HG03521 (cell line): ENCODE measurements at regions not wholly inside any gene's neighbourhood (a gene's known extent, or its start where the extent isn't known, plus 50 kb on each side); places are given as distances from the start of the nearest gene placed in this dataset.
"Not testable (repeated sequence)": the region's sequence is repeated elsewhere in the genome, so short reads cannot be mapped to it uniquely, and the experiment has no call there.

Experiments
- ATAC-seq: cut with Tn5 transposase; IDR thresholded peaks from one replicate; pipeline ENCODE4 v1.9.1; 2021; ENCODE audit warnings: mild to moderate bottlenecking, moderate library complexity; ENCODE audit not compliant: unreplicated experiment

DNA sequence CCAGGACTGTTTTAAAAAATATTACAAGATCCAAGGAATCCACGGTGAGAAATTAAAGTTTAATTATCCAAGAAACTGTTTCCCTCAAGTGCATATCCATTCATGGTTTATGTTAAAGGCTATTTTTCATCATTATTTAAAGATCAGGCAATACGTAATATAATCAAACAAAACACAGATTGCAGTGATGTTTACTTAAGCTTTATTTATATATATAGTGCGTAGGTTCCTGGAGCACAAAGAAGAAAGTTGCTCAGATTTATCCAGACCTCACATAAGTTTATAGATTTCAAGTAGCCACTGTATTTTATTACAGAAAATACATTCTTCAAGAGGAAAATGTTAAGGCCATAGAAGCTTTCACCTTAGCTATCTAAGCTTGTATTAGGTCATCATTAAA lies 210.0 kb upstream of the KLF14 start:
- no peak for ATAC-seq

DNA sequence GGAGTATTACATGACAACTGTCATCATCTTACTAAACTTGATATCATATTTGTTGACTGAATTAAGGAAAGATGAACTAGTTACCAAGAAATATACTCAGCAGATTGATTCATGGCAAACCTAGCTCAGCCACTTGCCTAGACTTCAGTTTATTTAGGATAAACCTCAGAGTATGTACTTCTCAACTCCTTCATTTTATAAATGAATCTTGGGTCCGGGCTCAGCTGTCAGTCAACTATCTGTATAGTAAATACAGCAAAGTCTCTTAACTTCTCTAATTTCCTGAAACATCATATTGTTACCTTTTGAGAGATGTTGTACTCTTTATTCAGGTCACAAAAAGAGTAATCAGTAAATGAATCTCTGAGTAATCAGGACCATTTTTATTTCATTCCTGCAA lies 211.0 kb upstream of the KLF14 start:
- ATAC-seq = no peak

DNA sequence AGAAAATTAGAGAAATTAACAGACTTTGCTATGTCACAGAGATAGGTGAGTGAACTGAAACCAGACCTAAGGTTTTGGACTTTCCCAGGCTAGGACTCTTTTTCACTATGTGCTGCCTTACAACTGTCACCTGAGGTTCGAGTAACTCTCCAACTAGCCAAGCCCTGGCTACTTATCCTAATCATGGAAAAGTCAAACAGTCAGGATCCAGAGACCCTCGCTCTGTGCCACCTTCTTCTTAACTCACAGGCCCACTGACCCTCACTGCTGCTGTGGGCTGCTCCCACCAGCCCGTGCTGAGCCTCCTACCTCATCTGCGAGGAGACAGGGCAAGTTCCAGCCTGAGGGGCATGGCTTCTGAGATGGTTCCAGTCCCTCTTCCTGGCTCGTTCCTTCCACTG lies 211.4 kb upstream of the KLF14 start:
- no peak for ATAC-seq

DNA sequence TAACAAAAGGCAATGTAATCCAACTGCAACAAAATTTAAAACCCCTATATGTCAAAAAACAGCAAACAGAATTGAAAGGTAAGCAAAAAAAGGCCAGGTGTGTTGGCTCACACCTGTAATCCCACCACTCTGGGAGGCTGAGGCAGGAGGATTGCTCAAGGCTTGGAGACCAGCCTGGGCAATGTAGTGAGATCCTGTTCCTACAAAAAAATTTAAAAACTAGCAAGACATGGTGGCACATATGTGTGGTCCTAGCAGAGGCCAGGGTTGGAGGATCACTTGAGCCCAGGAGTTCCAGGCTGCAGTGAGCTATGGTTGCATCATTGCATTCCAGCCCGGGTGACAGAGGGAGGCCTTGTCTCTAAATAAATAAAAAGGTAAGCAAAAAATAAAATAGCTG lies 212.1 kb upstream of the KLF14 start:
- ATAC-seq = no peak

DNA sequence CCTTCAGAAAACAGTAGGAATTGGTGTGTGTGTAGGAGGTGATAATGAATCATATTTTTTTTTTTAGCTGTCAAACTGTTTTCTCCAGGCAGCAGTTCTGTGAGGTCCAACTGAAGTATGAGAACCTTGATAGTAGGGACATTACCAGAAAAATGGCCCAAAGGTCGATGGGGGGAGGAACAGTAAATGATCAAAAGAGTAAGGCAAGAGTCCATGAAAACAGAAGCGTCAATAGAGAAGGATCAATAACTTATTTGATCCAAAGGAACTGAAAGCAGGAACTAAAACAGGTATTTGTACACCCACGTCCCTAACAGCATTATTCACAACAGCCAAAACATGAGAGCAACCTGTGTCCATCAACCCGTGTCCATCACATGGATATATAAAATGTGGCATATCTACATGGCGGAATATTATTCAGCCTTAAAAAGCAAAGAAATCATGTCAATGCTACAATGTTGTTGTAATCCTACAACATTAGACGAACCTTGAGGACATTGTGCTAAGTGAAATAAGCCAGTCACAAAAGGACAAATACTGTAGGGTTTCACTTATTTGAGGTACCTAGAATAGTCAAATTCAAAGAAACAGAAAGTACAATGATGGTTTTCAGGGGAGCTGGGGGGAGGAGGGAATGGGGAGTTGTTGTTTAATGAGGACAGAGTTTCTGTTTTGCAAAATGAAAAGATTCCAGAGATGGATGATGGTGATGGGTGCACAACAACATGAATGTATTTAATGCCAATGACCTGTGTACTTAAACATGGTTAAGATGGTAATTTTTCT lies 214.0 kb upstream of the KLF14 start:
- no peak for ATAC-seq

DNA sequence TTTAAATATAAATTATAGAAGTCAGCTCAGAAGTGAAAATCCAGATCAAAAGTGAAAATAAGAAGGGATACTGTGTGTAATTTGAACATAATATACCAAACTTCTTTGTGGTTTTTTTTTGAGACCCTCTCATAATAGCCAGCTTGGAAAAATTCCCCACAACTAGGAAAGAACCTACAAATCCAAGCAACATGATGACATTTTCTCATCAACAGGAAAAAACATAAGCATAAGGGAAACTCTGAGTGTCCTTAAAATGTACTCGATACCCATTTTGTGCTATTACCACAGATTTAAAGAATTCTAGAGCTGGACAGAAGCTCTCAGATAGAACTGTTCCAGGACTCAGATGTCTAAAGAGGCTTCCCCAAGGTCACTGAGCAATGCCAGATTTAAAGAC lies 214.8 kb upstream of the KLF14 start:
- ATAC-seq = no peak

DNA sequence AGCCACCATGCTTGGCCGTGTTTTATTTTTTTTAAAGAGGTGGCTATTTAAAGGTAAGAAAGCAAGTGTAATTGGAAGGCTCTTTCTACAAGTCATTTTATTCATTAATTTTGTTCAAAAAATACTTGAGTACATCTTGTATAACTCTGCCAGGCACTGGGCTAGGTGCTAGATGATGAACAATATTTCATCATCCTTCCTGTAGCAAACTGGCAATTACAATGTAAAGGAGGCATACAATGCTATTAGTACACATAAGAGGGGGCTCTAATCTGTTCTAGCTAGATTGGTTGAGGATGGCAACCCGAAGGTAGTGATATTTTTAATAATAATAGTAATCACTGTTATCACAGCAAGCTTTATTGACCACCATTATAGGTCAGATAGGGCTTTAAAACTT lies 215.5 kb upstream of the KLF14 start:
- ATAC-seq = no peak

DNA sequence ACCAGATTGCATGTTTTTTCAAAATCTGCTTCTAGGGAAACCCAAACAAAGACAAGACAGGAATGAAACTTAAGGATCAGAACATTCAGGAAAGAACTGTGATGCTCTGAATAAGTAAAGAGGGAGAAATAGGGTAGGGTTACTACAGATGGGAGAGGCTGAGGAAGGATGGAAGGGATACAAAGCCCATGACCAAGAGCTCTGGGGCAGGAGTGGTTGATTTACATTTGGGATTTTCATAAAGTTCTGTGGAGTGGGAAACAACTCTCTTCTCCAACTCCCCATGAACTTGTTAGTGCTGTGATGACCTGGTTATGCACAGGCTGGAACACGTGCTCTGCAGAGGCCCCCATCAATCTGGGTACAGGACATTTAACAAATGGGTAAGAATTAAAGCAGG lies 216.0 kb upstream of the KLF14 start:
- ATAC-seq = no peak

DNA sequence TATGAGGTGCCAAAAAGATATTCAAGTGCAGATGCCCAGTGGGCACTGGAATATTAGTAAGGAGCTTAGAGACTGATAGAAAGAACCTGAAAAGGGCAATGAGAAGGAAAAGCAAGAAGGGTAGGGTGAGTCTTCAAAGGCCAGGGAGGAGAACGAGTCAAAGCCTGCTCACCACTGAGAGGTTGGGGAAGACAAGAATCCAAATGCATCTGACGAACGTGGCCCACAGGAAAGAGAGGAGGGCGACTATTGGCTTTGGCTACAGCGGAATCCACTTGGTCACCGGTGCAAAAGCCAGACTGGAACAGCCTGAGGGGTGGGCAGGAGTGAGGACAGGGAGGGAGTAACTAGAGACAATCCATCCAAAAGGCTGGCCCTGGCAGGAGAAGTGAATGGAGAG lies 216.7 kb upstream of the KLF14 start:
- no peak for ATAC-seq

DNA sequence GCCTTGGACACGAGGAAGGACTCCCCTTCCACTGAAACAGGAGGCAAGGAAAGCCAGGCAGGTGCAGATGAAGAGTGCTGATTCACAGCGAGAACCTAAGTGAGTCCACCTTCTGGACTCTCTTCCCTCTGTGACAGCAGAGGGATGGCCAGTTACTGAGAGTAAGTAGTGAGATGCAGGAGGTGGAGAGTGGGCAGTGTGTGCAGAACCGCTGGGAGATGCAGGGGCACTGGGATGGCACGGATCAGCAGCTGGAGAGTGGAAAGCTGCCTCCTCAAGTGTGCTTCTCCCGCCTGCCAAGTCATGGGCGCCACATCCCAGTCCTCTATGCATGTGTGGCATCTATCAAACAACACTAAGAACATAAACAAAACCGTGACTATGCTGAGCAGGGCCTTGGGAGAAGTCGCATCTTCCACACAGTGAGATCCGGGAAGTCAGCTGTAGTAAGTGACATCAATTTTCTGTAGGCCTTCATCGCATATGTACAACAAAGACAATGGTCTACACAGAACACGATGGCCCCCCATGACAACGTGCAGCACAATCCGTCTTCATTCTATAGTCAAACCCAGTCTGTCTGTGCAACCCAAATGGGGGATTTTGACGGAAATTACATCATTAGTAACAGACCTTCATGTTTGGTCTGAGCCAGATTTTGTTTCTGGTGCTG lies 217.4 kb upstream of the KLF14 start:
- ATAC-seq = no peak

DNA sequence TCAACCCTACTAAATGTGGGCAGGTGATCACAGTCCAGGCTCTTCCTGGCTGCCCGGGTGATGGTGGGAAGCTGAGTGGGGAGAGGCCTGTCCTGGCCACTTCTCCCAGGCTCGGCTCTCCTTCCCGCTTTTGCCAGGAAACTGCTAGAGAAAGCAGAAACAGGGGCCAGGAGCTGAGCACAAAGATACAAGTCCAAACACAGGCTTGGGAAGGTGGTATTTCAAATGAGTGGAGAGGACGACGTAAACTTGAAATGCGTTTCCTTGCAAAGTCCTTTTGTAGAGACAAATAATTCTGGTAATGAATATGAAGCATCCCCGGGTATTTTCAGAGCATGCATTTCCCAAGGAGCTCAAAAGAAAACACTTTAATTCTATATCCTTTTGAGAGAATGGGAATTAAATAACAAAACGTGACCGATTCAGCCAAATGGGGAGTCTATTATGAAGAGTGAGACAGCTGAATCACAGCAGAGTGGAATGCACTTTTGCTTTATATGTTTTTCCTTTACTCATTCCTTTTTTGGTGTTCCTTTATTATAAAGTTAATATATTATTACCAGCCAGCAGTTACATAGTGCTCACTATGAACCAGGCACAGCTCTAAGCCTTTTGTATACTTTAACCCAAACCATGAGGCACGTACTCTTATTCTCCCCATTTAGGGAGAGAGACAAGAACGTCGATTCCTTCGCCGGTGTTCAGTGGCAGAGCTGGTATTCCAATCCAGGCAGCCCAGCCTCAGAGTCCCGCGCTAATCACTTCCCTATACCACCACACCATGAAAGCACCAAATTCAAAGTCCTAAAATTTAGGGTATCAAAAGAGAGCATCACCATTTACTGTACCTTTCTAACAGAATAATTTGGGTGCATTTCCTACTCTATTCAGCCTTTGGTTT lies 218.2 kb upstream of the KLF14 start:
- no peak for ATAC-seq

DNA sequence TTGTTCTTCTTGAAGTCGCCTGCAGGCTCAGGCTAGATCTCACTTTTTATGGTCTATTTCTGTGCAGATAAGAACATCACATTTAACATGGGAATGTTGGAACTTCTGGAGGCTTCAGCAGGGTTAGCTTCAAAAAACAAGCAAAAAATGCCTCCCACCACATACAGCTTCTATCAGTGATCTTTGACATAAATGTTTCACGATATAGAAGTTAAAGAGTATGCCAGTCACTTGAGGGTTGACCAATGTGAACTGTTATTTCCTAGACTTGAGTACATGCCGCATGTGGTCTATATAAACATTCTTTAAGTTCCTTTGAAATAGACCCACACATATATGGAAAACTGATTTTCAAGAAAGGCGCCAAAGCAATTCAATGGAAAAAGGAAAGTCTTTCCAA lies 219.2 kb upstream of the KLF14 start:
- ATAC-seq = no peak

DNA sequence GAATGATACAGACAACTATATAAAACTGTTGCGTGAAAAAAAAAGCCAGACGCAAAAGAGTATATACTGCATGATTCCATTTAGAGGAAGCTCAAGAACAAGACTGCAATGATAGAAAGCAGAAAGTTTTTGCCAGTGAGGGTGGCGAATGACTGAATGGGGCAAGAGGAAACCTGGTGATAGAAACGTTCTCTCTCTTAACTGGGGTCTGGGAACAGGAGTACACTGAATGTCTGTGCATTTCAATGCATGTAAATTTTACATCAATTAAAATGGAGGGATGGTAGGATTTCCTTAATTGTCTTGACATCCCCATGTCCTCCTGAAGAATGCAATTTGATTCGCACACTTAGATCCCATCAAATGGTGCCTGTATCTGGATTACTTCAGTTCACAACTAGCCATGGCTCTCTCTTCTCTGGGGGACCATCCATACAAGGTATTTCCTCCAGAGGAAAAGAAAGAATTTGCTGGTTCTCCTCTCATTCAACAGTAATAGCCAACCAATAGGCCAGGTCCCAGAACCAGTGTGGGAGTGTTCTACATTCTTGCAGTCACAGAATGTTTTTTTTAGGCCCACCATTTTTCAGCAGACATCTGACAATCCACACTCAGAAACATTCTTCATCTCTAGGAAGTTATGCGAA lies 221.0 kb upstream of the KLF14 start:
- no peak for ATAC-seq

DNA sequence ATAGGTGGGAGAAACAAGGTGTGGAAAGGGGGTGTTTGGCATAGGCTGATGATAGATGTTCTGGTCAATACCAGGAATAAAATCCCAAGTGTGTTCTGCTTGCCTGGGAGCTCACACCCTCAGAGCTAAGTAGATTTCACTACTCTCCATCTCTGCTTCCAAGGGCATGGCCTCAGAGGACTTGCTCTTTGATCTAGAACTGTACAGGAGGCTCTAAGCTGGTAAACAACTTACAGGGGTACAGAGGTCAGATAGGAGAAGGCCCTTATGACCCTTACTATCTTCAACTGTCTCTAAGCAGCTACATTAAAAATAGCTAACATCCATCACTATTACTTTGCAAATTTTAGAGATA lies 221.5 kb upstream of the KLF14 start:
- ATAC-seq = no peak

DNA sequence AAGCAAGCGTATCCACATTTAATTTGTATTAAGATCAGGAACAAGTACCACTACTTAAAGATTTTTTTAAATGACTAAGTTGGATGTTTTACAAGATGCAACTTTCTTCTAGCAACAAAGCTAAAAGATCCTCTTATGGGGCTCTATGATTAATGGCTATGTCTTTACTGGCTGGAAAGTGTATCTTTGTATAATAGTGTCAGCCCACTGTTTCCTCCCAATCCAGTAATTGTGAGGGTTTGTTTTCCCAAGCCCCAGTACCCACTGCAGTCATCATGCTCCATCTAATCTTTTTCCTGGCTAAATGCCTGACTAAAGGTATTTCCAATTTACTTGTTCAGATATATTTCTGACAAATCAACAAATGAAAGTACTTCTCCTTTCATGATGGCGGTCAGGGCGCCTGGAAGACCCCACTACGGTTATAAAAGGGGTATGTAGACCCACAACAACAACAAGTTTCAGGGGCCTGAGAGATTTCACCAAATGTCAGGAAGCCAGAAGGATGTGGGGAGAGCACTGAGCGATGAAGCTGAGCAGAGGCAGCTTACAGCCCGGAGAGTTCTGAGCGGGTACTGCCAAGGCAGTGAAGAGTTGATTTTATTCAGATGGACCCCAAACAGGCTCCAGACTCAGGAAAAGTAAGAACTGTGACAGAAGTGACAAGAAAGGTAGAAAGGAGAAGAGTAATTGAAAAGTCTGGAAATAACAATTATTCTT lies 222.6 kb upstream of the KLF14 start:
- ATAC-seq = no peak

DNA sequence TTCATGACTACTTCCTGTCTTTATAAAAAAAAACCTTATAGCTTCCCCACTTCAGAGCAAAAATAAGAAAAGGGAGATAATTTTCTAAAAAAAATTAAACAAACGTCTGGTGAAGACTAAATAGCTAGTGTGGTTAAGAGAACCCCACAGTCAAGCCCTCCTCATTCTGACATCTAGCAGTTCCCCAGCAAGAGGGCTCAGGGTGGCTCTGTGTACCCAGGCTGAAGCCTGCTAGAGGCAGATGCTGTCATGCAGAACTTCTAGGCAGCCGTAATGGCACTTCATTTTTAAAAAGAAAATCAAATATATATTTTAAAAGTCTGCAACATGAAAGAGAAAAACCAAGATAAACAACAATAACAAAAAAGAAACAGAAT lies 223.1 kb upstream of the KLF14 start:
- no peak for ATAC-seq

DNA sequence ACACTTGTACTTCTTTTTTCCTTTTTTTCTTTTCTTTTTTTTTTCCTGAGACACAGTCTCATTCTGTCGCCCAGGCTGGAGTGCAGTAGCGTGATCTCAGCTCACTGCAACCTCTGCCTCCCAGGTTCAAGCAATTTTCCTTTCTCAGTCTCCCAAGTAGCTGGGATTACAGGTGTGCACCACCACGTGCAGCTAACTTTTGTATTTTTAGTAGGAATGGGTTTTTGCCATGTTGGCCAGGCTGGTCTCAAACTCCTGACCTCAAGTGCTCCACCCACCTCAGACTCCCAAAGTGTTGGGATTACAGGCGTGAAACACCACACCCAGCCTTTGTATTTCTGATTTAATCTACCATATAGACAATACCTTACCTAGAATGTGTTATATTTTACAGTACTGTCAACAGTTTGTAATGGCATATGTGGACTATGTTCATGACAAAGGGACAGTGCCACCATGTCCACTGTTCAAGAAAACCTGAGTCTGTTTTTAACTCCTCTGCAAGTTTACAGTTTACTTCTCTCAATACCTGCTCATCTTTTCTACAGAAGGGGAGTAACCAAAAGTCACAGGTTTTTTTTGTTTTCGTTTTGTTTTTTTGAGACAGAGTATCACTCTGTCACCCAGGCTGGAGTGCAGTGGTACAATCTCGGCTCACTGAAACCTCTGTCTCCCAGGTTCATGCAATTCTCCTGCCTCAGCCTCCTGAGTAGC lies 223.9 kb upstream of the KLF14 start:
- ATAC-seq = not testable (repeated sequence)

DNA sequence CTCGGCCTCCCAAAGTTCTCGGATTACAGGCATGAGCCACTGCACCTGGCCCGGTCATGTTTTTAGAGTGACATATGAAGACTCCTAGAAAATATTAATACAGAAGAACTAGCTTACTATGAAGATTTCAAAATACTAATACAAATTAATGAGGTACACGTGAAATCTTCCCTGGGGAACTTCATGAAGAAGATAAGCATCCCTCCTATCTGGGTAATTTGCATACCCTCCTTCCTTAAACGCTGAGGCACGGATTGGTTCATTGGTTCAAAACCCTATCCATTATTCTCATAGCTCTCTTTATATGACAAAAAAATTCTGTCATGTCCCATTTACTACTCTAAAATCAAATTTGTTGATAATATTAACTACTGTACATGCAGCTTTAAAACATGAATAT lies 224.8 kb upstream of the KLF14 start:
- no peak for ATAC-seq

DNA sequence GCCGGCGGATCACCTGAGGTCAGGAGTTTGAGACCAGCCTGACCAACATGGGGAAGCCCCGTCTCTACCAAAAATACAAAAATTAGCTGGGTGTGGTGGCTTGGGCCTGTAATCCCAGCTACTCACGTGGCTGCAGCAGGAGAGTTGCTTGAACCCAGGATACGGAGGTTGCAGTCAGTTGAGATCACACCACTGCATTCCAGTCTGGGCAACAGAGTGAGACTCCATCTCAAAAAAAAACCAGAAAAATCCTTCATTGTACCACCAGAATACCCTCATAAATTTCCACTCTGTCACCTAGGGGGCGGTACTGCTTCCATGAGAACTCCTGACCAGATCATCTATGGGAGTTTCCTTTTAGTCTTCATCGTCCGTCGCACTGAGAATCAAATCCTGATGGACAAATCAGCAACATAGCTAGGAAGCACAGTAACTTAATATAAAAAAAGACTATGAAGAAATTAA lies 225.8 kb upstream of the KLF14 start:
- ATAC-seq = no peak
